Hepatocyte (in vitro differentiated cells): ENCODE measurements at regions not wholly inside any gene's neighbourhood (a gene's known extent, or its start where the extent isn't known, plus 50 kb on each side); places are given as distances from the start of the nearest gene placed in this dataset.

Source experiments
- EZH2 ChIP-seq: fragments of 200-600 bp; sonication (generic); IDR thresholded peaks from 2 replicates; pipeline ENCODE4 v1.6.1; 2016; ENCODE audit warnings: antibody characterized with exemption, mild to moderate bottlenecking, borderline replicate concordance
- EZH2phosphoT487 ChIP-seq: fragments of 200-600 bp; sonication (generic); IDR thresholded peaks from one replicate; pipeline ENCODE4 v1.6.1; 2018; ENCODE audit warnings: antibody characterized with exemption, mild to moderate bottlenecking, low read depth, moderate library complexity; ENCODE audit not compliant: unreplicated experiment, severe bottlenecking
- TF ChIP-seq, protein P1 (sequence below): fragments of 200-600 bp; sonication (generic); IDR thresholded peaks from 2 replicates; pipeline ENCODE4 v1.5.1; 2016; ENCODE audit warnings: antibody characterized with exemption, mild to moderate bottlenecking; ENCODE audit not compliant: poor library complexity

DNA sequence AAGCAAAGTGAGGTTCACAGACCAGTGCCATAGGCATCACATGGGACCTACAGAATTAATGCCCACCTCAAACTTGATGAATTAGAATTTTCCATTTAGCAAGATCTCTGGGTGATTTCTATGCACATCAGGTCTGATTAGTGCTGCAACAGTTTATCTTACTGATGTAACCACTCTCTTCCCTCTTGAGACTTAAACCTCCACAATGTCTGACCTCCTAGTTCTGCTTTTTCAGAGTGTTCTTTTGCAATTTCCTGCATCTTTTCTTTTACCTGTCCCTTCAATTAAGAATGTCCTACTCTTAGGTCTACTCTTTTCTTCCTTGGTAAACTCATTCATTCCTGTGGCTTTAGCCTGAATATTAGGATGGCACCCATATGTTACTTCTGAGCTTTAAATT lies 615.3 kb downstream of the TFAP2A start:
- TF ChIP-seq, protein P1, sequence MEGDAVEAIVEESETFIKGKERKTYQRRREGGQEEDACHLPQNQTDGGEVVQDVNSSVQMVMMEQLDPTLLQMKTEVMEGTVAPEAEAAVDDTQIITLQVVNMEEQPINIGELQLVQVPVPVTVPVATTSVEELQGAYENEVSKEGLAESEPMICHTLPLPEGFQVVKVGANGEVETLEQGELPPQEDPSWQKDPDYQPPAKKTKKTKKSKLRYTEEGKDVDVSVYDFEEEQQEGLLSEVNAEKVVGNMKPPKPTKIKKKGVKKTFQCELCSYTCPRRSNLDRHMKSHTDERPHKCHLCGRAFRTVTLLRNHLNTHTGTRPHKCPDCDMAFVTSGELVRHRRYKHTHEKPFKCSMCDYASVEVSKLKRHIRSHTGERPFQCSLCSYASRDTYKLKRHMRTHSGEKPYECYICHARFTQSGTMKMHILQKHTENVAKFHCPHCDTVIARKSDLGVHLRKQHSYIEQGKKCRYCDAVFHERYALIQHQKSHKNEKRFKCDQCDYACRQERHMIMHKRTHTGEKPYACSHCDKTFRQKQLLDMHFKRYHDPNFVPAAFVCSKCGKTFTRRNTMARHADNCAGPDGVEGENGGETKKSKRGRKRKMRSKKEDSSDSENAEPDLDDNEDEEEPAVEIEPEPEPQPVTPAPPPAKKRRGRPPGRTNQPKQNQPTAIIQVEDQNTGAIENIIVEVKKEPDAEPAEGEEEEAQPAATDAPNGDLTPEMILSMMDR = no peak
- TF ChIP-seq EZH2phosphoT487 = no peak
- no peak for TF ChIP-seq EZH2
